Transverse colon (tissue), 4 donors: ENCODE measurements at regions not wholly inside any gene's neighbourhood (a gene's known extent, or its start where the extent isn't known, plus 50 kb on each side); places are given as distances from the start of the nearest gene placed in this dataset.

ENCODE experiments used
- DNase-seq: peaks from one replicate; pipeline ENCODE4 v3.0.0-alpha.2; 2019
- H3K27ac ChIP-seq, 4 donors: fragments of 200-600 bp; sonication (generic); 2 replicates each; pipeline ENCODE4 v1.5.1; 2016 to 2018; ENCODE audit warnings: inconsistent platforms in 4 of 4
- H3K27me3 ChIP-seq: fragments of 200-600 bp; sonication (generic); 2 replicates; pipeline ENCODE4 v1.5.1; 2017; ENCODE audit warnings: inconsistent platforms
- H3K36me3 ChIP-seq, 4 donors: fragments of 200-600 bp; sonication (generic); 2 replicates each; pipeline ENCODE4 v1.5.1; 2017 to 2019; ENCODE audit warnings: inconsistent platforms in 4 of 4
- H3K4me1 ChIP-seq, 4 donors: fragments of 200-600 bp; sonication (generic); 2 replicates each; pipeline ENCODE4 v1.5.1; 2017 to 2020; ENCODE audit warnings: inconsistent platforms in 4 of 4
- H3K4me3 ChIP-seq, 4 donors: fragments of 200-600 bp; sonication (generic); 1 replicate in 1 of 4; 2 replicates in 3 of 4; pipeline versions ENCODE4 v1.5.1 to v1.6.1; 2017 to 2019; ENCODE audit warnings: inconsistent platforms in 4 of 4
- H3K9me3 ChIP-seq, 2 donors: fragments of 200-600 bp; sonication (generic); 2 replicates each; pipeline ENCODE4 v1.5.1; 2017 to 2019; ENCODE audit warnings: inconsistent platforms in 2 of 2
- CTCF ChIP-seq, 5 experiments: fragments of 200-600 bp in 3 of 5; fragments of 450-650 bp in 2 of 5; sonication (generic) in 3 of 5; IDR thresholded peaks; 1 replicate in 2 of 5; 2 replicates in 3 of 5; pipeline ENCODE4 v1.5.1; 2016 to 2017; ENCODE audit warnings: antibody characterized with exemption in 5 of 5, inconsistent platforms in 3 of 5, mild to moderate bottlenecking in 2 of 5, moderate library complexity in 1 of 5
- EP300 ChIP-seq: sonication (generic); formaldehyde crosslinking; IDR thresholded peaks from one replicate; pipeline ENCODE4 v1.6.1; 2017; ENCODE audit warnings: antibody characterized with exemption, low read depth
- POLR2A ChIP-seq: fragments of 450-650 bp; IDR thresholded peaks from one replicate; pipeline ENCODE4 v1.6.1; 2016; ENCODE audit warnings: antibody characterized with exemption, mild to moderate bottlenecking, moderate library complexity
- POLR2AphosphoS5 ChIP-seq, 3 donors: sonication (generic); formaldehyde crosslinking; IDR thresholded peaks; one replicate each; pipeline ENCODE4 v1.6.1; 2016; ENCODE audit warnings: antibody characterized with exemption in 3 of 3
- WGBS, 2 donors: methylation state at CpG; one replicate each; pipeline ENCODE4 v1.1.5; 2018; ENCODE audit warnings: low coverage in 1 of 2; 5-methylcytosine and 5-hydroxymethylcytosine counted together
- in situ Hi-C, 4 donors: fragments of 200-750 bp; cut with MboI; loops; one replicate each; pipeline versions ENCODE4 v1.15.0 to v1.15.1; 2017; ENCODE audit warnings: low sequenced_read_pairs in 3 of 4, low pct_ligation_motif_present in 1 of 4, low pct_unique_long_range_greater_than_20kb in 1 of 4
- intact Hi-C: fragments of 100-400 bp; cut with DNase I; formaldehyde crosslinking; loops from one replicate; pipeline ENCODE4 v1.15.1; 2023; ENCODE audit warnings: low total_unique reads

GRCh38 chr10:78331391-78331922 lies 297.8 kb downstream of the RPS24 start:
- WGBS, 2 donors, result 53 to 69% methylated on average over 5 to 6 of the region's 6 CpGs
- intact Hi-C loops, result loop anchor here (10.0 kb wide), 1 partner anchor 143 kb away; no protein-coding TSS in a partner anchor
- Histone ChIP-seq H3K4me1 (peaks cover 0 to 21% (median 4%) of the 10 kb centered on the region in 4 donors), H3K36me3 (no peaks in the 10 kb centered on the region), H3K9me3 (peaks cover 4 to 7% of the 10 kb centered on the region in 2 donors), H3K27me3 (no peaks in the 10 kb centered on the region), H3K4me3 (no peak overlapping the region), H3K27ac (peak overlapping the region; percentile 53 to 73 (median 66))
- in situ Hi-C loops, result no loop called here
- no peak for DNase-seq
- TF ChIP-seq POLR2AphosphoS5 (IDR thresholded peaks at IDR 0.05), result no peak
- TF ChIP-seq CTCF (IDR thresholded peaks at IDR 0.05), result no peak
- TF ChIP-seq EP300, result no peak
- TF ChIP-seq POLR2A, result no peak

GRCh38 chr10:78332012-78332411 lies 298.3 kb downstream of the RPS24 start:
- Histone ChIP-seq H3K27ac (peak overlapping the region; percentile 53 to 73 (median 66)), H3K4me3 (no peak overlapping the region), H3K27me3 (no peaks in the 10 kb centered on the region), H3K36me3 (no peaks in the 10 kb centered on the region), H3K9me3 (peaks cover 0 to 1% of the 10 kb centered on the region in 2 donors), H3K4me1 (peaks cover 0 to 22% (median 4%) of the 10 kb centered on the region in 4 donors)
- in situ Hi-C loops, result no loop called here
- intact Hi-C loops, result loop anchor here (10.0 kb wide), 1 partner anchor 143 kb away; no protein-coding TSS in a partner anchor
- TF ChIP-seq POLR2AphosphoS5 (IDR thresholded peaks at IDR 0.05), result peak in 2 of 3 donors; percentile 16 to 43
- no peak for TF ChIP-seq POLR2A
- TF ChIP-seq CTCF (IDR thresholded peaks at IDR 0.05), result no peak
- peak; percentile 26 for TF ChIP-seq EP300
- WGBS, 2 donors, result 79 to 80% methylated on average over 1 to 5 of the region's 7 CpGs
- DNase-seq, result peak; percentile 21

GRCh38 chr10:78332657-78333056 lies 299.0 kb downstream of the RPS24 start:
- DNase-seq, result no peak
- Histone ChIP-seq H3K4me1 (peaks cover 0 to 22% (median 4%) of the 10 kb centered on the region in 4 donors), H3K27ac (peak overlapping the region; percentile 53 to 73 (median 66)), H3K4me3 (no peak overlapping the region), H3K27me3 (no peaks in the 10 kb centered on the region), H3K9me3 (no peaks in the 10 kb centered on the region), H3K36me3 (no peaks in the 10 kb centered on the region)
- intact Hi-C loops (loop anchor here (10.0 kb wide), 1 partner anchor 142 kb away; no protein-coding TSS in a partner anchor), in situ Hi-C loops (no loop called here)
- TF ChIP-seq EP300, result no peak
- no peak for TF ChIP-seq POLR2A
- TF ChIP-seq POLR2AphosphoS5 (IDR thresholded peaks at IDR 0.05), result no peak
- no peak for TF ChIP-seq CTCF (IDR thresholded peaks at IDR 0.05)

GRCh38 chr10:78333362-78334143 lies 299.9 kb downstream of the RPS24 start:
- WGBS, 2 donors, result 87 to 92% methylated on average over 5 to 9 of the region's 9 CpGs
- no peak for TF ChIP-seq EP300
- TF ChIP-seq CTCF (IDR thresholded peaks at IDR 0.05), result no peak
- TF ChIP-seq POLR2A, result no peak
- no peak for TF ChIP-seq POLR2AphosphoS5 (IDR thresholded peaks at IDR 0.05)
- Histone ChIP-seq H3K27me3 (no peaks in the 10 kb centered on the region), H3K4me1 (peaks cover 0 to 22% (median 4%) of the 10 kb centered on the region in 4 donors), H3K27ac (no peak overlapping the region), H3K36me3 (no peaks in the 10 kb centered on the region), H3K9me3 (no peaks in the 10 kb centered on the region), H3K4me3 (no peak overlapping the region)
- in situ Hi-C loops, result no loop called here
- no peak for DNase-seq
- intact Hi-C loops, result loop anchor here (10.0 kb wide), 1 partner anchor 141 kb away; no protein-coding TSS in a partner anchor
